Bone marrow (tissue), 2 donors: ENCODE measurements at regions not wholly inside any gene's neighbourhood (a gene's known extent, or its start where the extent isn't known, plus 50 kb on each side); places are given as distances from the start of the nearest gene placed in this dataset.
"Not testable (repeated sequence)": the region's sequence is repeated elsewhere in the genome, so short reads cannot be mapped to it uniquely, and the experiment has no call there.

Experiments used
- DNase-seq, 2 donors: peaks; one replicate each; lab custom pipeline; 2025; lab: John Stamatoyannopoulos, UW

DNA sequence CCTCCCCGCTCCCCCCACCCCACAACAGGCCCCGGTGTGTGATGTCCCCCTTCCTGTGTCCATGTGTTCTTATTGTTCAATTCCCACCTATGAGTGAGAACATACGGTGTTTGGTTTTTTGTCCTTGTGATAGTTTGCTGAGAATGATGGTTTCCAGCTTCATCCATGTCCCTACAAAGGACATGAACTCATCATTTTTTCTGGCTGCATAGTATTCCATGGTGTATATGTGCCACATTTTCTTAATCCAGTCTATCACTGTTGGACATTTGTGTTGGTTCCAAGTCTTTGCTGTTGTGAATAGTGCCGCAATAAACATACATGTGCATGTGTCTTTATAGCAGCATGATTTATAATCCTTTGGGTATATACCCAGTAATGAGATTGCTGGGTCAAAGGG is 104.3 kb downstream of the MTPN start:
- not testable (repeated sequence) for DNase-seq

DNA sequence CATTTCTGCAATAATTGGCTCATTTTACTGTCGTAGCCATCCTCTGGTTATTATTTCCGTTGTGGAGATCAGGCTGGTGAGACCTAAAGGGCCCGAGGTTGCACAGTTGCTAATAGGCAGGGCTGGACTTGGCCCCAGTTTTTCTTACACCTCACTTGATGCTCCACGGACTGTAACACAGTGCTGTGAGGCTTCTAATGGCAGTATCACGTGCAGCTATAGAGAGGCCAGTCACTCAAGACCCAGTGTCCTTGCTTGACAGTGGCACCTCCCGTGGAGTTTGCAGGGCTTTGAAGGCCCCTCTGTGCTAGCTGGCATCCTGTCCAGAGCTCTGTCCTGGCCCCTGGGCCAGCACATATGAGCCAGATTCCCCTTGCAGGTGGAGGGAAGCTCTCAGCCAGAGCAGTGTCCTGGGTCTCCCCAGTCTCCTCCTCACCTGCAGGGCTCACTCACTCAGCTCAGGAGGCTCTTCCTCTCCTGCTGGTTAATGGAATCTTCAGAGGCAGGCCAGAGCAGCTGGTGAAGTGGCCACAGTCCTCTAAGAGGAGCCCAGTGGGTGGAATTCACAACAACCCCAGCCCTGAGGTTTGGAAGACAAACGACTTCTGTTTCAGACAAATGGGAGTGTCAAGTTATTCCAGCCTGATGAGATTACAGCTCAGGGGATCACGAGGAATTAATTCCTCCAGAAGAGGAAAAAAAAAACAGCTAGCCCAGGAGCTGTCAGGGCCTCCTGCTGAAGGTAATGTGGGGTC is 114.2 kb upstream of the FAM180A start:
- DNase-seq, result no peak

DNA sequence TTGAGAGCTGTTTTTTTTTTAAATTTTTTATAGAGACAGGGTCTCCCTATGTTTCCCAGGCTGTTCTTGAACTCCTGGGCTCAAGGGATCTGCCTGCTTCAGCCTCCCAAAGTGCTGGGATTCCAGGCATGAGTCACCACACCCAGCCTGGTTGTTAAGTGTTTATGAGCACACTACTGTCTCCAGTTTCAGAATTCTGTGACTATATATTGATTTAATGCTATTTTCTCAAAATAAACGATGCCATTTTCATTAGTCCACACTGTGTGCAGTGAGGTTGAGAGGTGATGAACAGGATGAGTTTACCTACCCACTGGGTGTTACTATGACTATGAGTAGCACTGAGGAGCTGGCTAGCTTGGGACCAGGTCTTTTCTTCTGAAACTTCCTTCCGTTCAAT is 110.9 kb upstream of the FAM180A start:
- DNase-seq, result no peak

DNA sequence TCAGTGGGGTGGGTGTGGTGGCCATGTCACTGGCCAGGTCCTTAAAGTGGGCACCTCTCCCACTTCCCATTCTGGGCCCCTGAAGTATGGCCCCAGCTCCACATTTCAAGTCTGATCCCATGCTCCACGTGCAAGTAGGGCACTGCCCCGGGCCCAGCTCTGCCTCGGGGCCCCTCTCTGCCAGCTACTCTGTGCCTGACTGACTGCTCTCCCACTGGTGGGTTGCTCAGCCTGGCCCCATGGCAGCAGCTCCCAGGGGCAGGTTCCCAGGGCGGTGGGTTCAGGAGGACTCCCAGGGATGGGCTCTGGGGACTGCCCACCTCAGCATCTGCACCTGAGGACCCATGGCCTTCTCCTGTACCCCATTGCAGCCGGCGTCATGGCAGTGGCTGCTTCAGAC is 110.2 kb upstream of the FAM180A start:
- no peak for DNase-seq

DNA sequence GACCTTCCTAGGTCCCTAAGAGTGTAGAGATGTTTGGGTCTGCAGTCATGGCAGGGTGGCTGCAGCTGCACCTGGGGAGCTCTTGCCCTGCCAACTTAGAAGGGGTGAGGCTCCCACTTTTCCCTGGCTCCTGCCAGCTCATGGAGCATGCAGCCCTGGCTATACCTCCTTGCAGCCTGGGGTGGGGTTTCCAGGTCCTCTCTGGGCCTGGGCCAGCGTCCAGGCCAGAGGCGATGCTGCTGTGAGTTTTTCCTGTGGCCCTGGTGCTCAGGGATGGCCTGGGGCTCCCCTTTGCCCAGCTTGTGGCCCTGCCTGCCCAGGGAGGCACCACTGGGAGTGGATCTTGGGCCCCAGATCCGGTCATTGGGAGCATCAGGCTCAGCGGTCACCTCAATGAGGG is 109.8 kb upstream of the FAM180A start:
- no peak for DNase-seq

DNA sequence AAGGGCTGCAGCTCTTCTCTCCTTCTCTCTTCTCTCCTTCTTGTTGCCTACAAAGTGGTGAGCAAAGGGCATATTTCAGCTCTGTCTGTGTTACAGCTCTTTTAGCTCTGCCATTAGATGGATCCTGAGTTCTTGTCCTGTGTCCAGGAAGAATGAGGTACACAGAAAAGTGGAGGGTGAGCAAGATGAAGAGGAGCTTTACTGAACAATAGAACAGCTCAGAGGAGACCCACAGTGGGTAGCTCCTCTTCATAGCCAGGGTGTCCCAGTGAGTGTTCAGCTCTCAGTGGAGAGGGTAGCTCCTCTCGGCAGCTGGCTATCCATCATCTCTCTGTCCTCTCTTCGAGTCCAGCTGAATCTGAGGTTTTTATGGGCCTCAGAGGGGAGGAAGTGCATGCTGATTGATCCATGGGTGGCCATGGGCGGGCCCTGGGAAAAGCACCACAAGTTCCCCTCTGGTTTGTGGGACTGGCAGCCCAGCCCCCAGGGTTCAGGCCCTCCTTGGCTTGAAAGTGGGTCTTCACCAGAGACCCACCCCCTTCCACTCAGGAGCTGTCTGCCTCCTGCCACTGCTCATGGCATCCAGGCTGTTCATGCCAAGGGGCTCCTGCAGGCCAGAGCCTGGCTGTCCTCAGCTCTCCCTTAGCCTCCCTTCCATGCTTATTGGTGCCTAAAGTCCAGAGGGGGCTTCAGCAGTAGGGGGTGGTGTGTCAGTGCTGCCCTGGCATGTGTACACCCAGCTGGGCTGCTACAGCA is 109.1 kb upstream of the FAM180A start:
- no peak for DNase-seq

DNA sequence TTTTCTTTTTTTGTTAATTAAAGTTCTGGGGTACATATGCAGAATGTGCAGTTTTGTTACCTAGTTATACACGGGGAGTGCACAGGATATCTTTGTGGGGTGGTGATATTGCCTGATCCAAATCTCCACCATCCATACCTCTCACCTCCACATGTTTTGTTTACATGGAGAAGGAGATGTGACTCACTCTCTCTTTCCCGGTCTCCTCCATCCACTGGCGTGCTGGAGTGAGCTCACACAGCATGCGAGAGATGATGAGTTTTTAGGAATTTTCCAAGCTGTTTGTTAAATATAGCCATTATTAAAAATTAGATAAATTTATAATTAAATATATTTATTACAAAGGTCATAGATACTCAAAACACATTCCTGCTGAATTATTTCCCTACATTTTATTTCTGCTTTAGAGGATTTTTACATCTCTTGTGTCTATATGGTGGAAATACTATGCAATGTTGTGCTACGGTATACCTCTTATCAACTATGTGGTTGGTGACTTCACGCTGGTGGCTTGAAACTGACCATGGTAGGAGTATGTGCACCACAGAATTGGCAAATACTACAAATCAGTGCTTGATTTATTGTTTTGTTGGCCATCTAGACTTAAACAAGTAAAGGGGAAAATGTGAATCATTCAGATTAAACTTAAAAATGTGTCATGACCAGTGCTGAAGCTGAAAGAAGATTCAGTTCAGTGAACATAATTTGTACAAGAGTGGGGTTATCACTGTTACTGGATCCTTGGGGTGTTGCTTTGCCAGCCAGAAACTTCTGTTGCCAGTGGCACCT is 107.9 kb upstream of the FAM180A start:
- no peak for DNase-seq

DNA sequence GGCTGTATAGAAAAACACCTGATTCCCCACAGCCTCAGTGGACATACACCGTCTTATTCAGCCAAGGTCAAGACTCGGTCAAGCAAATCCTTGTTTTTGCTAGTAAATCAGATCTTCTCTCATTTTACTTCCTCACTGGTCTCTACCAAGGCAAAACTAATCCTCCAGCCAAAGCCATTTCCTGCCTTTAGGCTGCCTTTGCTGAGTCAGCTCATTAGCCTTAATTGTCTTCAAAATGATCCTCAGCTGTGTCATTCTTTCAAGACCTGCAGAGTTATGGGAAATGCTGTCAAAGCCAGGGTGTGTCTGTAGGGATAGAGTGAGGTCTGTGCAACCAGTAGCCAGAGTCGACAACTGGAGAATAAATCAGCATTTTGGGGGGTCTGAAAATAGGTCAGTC is 107.2 kb upstream of the FAM180A start:
- no peak for DNase-seq

DNA sequence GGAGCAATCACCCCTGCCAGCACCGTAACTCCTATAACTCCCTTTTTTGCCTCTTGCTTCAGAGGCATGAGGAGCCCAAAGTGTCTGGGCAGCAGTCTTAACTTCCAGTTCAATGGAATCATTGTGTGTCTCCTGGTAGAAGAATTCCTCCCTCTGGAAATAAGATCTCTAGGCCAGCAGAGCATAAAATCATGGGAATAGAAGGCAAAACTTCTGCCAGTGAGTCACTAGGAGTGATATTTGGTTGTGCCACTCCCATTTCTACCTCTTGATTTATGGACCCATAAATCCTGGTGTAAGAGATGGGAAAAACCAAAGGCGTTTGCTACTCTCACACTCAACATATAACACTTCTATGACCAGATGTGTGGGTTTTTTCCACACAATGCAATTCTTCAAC is 104.9 kb upstream of the FAM180A start:
- DNase-seq, result no peak

DNA sequence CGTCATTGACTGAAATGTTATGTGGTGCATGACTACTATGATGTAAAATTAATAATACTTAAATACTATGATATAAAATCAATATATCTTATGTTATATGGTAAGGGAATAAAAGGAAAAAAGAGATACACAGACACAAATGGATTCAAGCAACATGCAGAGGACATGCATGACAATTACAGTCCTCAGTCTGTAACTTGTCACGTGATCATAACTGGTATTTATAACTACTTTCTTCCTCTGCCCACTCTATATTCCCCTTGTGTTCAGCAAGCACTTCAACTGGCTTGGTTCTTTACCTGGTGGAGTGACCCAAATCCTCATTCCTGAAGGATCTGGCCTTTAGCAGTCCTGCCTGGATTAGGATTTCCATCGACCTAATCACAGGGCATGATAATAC is 104.4 kb upstream of the FAM180A start:
- DNase-seq, result no peak

DNA sequence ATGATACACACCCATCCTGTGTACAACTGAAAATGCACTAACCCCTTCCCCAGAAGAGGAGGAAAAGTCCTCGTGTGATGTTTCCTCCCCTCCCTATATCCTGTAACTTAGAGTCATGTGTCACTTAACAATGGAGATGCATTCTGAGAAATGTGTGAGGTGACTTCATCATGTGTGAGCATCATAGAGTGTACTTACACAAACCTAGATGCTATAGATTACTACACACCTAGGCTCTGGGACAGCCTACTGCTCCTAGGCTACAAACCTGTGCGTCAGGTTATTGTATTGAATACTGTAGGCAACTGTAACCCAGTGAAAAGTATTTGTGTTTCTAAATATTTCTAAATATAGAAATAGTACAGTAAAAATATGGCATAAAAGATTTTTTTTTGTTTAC is 98.6 kb upstream of the FAM180A start:
- DNase-seq, result no peak

DNA sequence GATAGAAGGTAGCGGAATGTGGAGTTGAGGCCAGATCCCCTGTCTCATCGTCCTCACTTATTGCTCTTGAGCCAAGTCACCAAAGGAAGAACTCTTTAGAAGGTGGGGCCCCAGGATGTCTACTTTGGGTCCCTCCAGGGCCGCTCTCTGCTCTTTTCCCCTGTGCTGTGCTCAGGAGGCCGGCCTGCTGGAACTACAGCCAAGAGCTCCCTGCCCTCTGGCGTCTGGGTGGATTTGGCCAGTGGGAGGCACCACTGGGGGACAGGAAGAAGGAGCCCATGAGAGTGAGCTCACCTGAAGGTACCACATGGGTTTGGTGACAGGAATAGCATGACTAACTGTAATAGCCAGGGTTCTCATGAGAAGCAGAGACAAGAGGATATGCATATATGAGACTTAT is 97.7 kb upstream of the FAM180A start:
- DNase-seq, result no peak

DNA sequence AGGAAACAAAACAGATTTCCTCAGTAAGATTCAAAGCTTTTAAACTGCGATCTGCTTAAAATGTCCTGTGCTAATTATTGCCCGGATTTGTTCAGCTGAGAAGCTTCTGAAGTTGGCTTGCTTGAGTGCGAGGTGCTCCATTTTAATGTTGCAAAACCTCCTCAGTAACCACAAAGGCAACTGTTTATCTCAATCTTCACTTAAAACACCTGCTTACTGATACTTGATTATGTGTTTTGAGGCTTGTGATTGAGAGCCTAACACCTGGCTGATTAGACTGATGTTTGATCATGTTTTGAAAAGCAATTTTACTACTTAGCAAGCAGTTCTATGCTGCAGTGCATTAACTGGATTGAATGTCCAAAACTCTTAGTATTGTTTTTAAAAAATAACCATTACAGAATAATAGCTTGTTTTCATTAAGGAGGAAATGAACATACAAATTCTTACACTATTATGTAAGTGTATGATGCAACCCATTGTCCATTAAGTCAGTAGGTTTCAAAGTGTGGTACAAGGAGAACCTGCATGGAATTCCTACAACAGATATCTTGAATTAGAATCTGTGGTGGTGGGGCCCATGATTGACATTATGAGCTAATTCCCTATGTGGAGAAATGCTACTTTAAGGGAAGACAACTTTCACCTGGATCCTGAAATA is 96.9 kb upstream of the FAM180A start:
- no peak for DNase-seq

DNA sequence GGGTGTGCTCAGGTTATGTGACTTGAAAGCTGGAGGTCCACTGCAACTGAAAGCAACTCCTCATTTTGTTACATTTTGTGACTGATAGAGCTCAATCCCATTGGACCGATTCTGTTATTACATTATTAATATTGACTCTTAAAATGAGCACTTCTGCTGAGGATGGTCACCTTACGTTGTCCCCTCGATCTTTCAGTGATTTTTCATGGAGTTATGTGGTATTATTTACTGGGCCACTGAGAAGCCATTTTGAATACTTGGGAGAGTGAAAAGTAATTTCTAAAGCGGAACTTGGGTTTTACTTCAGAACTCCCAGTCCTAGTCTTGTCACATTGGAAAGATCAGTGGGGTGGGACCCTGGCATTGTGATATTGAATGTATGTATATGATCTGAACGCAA is 96.3 kb upstream of the FAM180A start:
- DNase-seq, result no peak

DNA sequence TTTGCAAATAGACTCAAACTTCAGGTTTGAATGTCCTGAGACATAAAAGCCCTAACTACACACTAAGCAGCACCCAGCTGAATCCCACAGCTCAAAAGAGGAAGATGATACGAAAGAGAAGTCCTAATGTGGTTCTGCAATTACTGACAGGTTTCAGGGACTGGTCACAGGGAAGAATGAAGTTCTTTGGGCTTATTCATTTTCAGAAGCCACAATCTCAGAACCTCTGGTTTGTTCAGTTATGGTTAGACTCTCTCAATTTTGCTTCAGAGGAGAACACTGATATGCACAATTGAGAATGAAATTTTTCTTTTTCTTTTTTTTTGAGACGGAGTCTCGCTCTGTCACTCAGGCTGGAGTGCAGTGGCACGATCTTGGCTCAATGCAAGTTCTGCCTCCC is 94.6 kb upstream of the FAM180A start:
- DNase-seq, result no peak

DNA sequence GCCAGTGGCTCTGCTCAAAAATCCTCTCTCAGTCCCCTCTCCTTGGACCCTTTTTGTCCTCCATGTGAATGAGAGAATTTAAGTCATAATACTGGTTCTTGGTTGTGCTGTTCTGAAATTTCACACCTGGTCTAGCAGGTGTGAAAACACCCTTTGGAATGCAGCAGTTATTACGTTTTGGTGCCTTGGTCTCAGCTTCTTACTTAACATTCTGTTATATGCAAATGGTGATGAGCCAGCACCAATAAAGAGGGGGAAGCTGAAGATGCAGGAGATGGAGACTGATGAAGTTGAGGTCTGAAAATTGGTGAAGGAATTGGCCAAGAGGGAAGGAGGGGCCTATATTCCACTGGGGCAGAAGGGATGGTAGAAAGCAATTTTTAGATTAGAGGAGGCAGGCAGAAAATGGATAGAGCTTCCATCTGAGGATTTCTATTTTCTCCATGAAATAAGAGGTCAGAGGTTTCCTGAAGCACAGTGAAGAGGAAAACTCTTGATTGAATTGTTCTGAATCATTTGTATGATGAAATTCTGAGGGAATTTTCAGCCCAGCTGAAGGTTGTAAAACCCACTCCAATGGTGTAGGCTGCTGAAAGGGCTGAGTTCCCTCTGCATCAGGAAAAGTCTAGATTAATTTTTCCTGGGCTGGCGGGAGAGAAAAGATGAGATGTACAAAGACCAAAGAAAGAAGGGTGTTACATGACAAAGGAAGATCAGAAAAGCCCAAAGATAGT is 94.0 kb upstream of the FAM180A start:
- DNase-seq, result no peak

DNA sequence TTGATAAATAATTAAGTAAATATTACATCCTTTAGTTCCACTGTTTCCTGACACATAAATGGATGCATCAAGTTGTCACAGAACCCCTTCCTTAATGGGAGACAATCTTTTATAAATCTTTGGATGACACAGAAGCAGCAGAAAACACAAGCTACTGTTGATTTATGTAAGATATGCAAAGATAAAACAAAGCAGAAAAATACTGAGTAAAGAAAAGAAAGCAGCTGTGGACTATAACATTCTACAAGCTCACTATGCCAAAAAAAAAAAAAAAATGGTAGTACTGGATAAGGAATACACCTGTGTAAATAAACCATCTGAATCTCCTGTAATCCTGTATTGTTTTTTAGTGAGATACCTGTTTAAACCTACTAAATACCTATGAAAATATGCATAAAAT is 92.0 kb upstream of the FAM180A start:
- no peak for DNase-seq

DNA sequence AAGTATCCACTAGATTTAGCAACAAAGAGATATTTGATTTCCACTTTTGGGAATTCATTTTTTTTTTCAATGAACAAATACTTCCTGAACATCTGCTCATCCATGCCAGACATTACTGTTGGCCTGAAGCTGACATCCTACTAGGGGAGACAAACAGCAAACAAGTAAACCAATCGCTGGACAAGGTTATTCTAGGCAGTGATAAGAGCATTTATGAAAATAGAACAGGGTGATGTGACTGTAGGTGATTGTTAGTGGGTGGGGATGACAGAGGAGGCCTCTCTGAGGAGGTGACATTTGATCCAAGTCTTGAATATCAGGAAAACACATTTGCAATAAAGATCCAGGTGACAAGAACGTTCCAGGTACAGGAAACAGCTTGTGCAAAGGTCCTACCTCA is 89.1 kb upstream of the FAM180A start:
- DNase-seq, result no peak

DNA sequence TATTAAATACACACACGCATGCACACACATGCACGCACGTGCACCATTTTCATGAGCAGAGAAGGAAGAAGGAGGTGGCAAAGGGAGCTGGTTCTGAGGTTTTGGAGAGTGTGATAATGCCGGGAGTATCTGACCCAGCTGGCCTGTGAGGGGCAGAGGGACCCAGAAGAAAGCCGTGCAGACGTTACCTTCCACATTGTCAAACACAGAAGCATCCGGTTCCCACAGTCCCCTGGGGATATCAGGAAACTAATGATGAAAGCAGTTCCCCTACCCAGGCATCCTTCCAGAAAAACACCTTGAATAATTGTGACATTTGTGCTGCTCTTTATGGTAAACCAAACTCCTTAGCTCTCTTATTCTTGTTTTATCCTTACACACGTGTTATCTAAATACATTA is 85.7 kb upstream of the FAM180A start:
- no peak for DNase-seq

DNA sequence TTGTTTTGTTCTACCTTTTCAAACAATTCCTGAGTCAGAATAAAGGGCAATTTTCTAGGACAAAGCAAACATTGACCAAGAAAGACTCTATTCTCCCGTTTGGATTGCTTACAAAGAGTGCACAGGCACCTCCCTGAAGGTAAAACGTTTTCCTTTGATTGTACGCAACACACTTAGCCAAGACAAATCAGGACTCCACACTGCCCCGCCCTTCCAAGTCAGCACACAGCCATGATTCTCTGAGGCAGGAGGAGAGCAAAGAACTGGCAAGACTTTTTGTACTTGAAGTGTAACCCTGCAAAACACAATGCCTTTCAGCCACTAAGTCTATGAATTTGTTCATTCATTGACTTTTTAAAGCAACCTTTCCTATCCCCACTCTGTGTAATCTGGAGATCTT is 85.0 kb upstream of the FAM180A start:
- DNase-seq, result no peak

DNA sequence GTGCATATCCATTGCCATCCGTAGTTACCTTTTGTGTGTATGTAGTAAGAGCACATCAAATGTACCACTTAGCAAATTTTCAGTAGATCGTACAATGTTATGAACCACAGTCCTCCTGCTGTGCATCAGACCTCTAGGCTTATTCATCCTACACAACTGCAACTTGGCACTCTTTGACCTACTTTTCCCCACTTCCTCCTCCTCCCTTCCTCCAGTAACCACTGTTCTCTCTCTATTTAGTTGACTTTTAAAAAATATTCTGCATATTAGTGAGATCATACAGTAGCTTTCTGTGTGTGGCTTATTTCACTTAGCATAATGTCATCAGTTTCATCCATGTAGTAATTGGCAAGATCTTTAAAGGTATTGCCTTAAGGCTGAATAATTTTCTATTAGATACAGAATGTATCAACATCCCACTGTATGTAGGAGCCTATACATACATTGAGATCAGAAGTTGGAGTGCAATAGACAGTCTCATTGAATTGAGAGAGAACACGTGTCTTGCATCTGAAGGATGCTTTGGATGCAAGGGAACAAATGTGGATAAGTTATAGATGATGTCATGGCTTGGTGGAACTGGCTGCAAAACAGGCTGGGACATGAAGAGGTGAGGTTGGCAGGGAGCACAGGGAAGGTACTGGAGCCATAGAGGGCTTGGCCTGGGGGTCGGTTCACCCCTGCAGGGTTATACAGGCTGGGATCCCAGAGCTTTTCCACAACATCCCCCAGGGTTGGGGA is 83.0 kb upstream of the FAM180A start:
- no peak for DNase-seq
